HG02870 (cell line): ENCODE measurements at regions not wholly inside any gene's neighbourhood (a gene's known extent, or its start where the extent isn't known, plus 50 kb on each side); places are given as distances from the start of the nearest gene placed in this dataset.
"Not testable (repeated sequence)": the region's sequence is repeated elsewhere in the genome, so short reads cannot be mapped to it uniquely, and the experiment has no call there.

Experiments
- ATAC-seq: cut with Tn5 transposase; IDR thresholded peaks from one replicate; pipeline ENCODE4 v1.9.1; 2021; ENCODE audit warnings: mild to moderate bottlenecking, moderate library complexity; ENCODE audit not compliant: unreplicated experiment

- ATAC-seq, result peak; percentile 12
Observed at GRCh38 chr4:103499094-103499493, 220.7 kb downstream of the TACR3 start.

- ATAC-seq, result peak; percentile 83
Observed at GRCh38 chr4:103498161-103499070, 221.4 kb downstream of the TACR3 start.

GRCh38 chr4:103497692-103498091, 222.1 kb downstream of the TACR3 start:
- ATAC-seq, result peak; percentile 41

GRCh38 chr4:103496800-103497199, 223.0 kb downstream of the TACR3 start:
- peak; percentile 14 for ATAC-seq

GRCh38 chr4:103493450-103494159, 226.2 kb downstream of the TACR3 start:
- no peak for ATAC-seq

GRCh38 chr4:103485296-103485695, 234.5 kb downstream of the TACR3 start:
- ATAC-seq, result not testable (repeated sequence)

- ATAC-seq, result no peak
Observed at GRCh38 chr4:103484521-103484920, 235.3 kb downstream of the TACR3 start.

GRCh38 chr4:103482893-103483292, 236.9 kb downstream of the TACR3 start:
- ATAC-seq, result no peak

- no peak for ATAC-seq
Observed at GRCh38 chr4:103482471-103482870, 237.3 kb downstream of the TACR3 start.

GRCh38 chr4:103478734-103479133, 241.1 kb downstream of the TACR3 start:
- no peak for ATAC-seq

- ATAC-seq, result no peak
Observed at GRCh38 chr4:103478210-103478609, 241.6 kb downstream of the TACR3 start.

- ATAC-seq, result no peak
Observed at GRCh38 chr4:103457566-103457965, 259.4 kb upstream of the CENPE start.

- no peak for ATAC-seq
Observed at GRCh38 chr4:103451341-103451740, 253.2 kb upstream of the CENPE start.

- ATAC-seq, result no peak
Observed at GRCh38 chr4:103450693-103451092, 252.6 kb upstream of the CENPE start.

GRCh38 chr4:103449296-103450023, 251.3 kb upstream of the CENPE start:
- no peak for ATAC-seq

GRCh38 chr4:103445377-103445776, 247.2 kb upstream of the CENPE start:
- ATAC-seq, result no peak

- no peak for ATAC-seq
Observed at GRCh38 chr4:103443324-103443723, 245.2 kb upstream of the CENPE start.

GRCh38 chr4:103429283-103429682, 231.1 kb upstream of the CENPE start:
- ATAC-seq, result peak; percentile 81

- ATAC-seq, result no peak
Observed at GRCh38 chr4:103425406-103425805, 227.3 kb upstream of the CENPE start.

GRCh38 chr4:103424853-103425252, 226.7 kb upstream of the CENPE start:
- ATAC-seq, result no peak

- no peak for ATAC-seq
Observed at GRCh38 chr4:103423261-103423660, 225.1 kb upstream of the CENPE start.
